Testis (tissue), 2 donors: ENCODE measurements at regions not wholly inside any gene's neighbourhood (a gene's known extent, or its start where the extent isn't known, plus 50 kb on each side); places are given as distances from the start of the nearest gene placed in this dataset.

Experiments used
- POLR2A ChIP-seq: fragments of 450-650 bp; IDR thresholded peaks from one replicate; pipeline ENCODE4 v1.6.1; 2017; ENCODE audit warnings: antibody characterized with exemption, mild to moderate bottlenecking, moderate library complexity
- TF ChIP-seq, protein P1 (sequence below), 3 experiments: fragments of 450-650 bp in 2 of 3; fragments of 200-600 bp in 1 of 3; sonication (generic) in 1 of 3; IDR thresholded peaks; one replicate each; pipeline ENCODE4 v1.5.1; 2016 to 2019; ENCODE audit warnings: antibody characterized with exemption in 3 of 3, mild to moderate bottlenecking in 2 of 3, moderate library complexity in 1 of 3

DNA sequence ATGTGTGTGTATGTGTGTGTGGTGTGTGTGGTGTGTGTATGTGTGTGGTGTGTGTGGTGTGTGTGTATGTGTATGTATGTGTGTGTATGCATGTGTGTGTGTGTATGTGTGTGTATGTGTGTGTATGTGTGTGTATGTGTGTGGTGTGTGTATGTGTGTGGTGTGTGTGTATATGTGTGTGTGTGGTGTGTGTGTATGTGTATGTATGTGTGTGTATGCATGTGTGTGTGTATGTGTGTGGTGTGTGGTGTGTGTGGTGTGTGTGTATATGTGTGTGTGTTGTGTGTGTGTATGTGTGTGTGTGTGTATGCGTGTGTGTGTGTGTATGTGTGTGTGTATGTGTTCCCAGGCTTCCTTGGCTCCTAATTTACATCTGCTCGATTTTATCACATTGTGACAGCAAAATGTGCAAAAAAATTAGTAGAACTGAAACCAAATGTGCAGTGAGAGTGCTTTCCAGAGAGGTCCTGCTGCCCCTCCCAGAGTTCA, 234.5 kb downstream of the BMP7 start:
- TF ChIP-seq, protein P1, sequence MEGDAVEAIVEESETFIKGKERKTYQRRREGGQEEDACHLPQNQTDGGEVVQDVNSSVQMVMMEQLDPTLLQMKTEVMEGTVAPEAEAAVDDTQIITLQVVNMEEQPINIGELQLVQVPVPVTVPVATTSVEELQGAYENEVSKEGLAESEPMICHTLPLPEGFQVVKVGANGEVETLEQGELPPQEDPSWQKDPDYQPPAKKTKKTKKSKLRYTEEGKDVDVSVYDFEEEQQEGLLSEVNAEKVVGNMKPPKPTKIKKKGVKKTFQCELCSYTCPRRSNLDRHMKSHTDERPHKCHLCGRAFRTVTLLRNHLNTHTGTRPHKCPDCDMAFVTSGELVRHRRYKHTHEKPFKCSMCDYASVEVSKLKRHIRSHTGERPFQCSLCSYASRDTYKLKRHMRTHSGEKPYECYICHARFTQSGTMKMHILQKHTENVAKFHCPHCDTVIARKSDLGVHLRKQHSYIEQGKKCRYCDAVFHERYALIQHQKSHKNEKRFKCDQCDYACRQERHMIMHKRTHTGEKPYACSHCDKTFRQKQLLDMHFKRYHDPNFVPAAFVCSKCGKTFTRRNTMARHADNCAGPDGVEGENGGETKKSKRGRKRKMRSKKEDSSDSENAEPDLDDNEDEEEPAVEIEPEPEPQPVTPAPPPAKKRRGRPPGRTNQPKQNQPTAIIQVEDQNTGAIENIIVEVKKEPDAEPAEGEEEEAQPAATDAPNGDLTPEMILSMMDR (IDR thresholded peaks at IDR 0.05) = no peak
- no peak for TF ChIP-seq POLR2A
